ENCODE measurements at regions not wholly inside any gene's neighbourhood (a gene's known extent, or its start where the extent isn't known, plus 50 kb on each side); places are given as distances from the start of the nearest gene placed in this dataset.

GRCh38 chr4:58272311-58272710 lies 1162.1 kb upstream of the IGFBP7 start:
- TF ChIP-seq, protein P1, sequence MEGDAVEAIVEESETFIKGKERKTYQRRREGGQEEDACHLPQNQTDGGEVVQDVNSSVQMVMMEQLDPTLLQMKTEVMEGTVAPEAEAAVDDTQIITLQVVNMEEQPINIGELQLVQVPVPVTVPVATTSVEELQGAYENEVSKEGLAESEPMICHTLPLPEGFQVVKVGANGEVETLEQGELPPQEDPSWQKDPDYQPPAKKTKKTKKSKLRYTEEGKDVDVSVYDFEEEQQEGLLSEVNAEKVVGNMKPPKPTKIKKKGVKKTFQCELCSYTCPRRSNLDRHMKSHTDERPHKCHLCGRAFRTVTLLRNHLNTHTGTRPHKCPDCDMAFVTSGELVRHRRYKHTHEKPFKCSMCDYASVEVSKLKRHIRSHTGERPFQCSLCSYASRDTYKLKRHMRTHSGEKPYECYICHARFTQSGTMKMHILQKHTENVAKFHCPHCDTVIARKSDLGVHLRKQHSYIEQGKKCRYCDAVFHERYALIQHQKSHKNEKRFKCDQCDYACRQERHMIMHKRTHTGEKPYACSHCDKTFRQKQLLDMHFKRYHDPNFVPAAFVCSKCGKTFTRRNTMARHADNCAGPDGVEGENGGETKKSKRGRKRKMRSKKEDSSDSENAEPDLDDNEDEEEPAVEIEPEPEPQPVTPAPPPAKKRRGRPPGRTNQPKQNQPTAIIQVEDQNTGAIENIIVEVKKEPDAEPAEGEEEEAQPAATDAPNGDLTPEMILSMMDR (IDR thresholded peaks at IDR 0.05), result no peak
- H3K4me3 Mint-ChIP-seq, result no peak overlapping the region
- H3K4me1 Mint-ChIP-seq, result no peaks in the 10 kb centered on the region
- no peak for DNase-seq
- peaks cover 18% of the 10 kb centered on the region for H3K9me3 Mint-ChIP-seq
- H3K27me3 Mint-ChIP-seq (ENCODE audit: low read depth, poor library complexity), result peaks cover 3% of the 10 kb centered on the region
- no peak overlapping the region for H3K27ac Mint-ChIP-seq
- no peaks in the 10 kb centered on the region for H3K36me3 Mint-ChIP-seq (ENCODE audit: low read depth)

DNA sequence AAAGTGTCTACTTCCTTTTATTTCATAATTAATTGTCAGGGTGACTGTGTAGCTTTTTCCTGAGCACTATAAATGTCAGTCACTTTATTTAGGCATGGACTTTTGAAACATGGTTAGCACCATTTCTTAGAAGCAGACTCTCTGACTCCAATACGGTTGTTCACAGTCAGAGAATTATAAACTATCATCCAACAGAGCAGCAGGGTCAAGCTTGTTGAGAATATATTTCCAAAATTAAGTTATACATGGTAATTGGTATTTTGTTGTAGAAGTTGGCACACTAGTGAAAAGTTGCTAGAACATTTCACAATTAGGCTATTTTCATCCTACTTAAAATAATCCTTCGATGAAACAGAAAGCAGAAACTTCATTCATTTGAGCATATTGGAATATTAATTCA lies 1155.5 kb upstream of the IGFBP7 start:
- H3K27me3 Mint-ChIP-seq (ENCODE audit: low read depth, poor library complexity), result peaks cover 3% of the 10 kb centered on the region
- H3K4me1 Mint-ChIP-seq, result no peaks in the 10 kb centered on the region
- H3K4me3 Mint-ChIP-seq, result no peak overlapping the region
- H3K36me3 Mint-ChIP-seq (ENCODE audit: low read depth), result no peaks in the 10 kb centered on the region
- TF ChIP-seq, protein P1 (IDR thresholded peaks at IDR 0.05), result no peak
- peaks cover 12% of the 10 kb centered on the region for H3K9me3 Mint-ChIP-seq
- H3K27ac Mint-ChIP-seq, result no peak overlapping the region
- DNase-seq, result no peak

- Mint-ChIP-seq H3K9me3 (no peaks in the 10 kb centered on the region), H3K4me3 (no peak overlapping the region), H3K36me3 (ENCODE audit: low read depth) (no peaks in the 10 kb centered on the region), H3K4me1 (no peaks in the 10 kb centered on the region), H3K27ac (no peak overlapping the region), H3K27me3 (ENCODE audit: low read depth, poor library complexity) (no peaks in the 10 kb centered on the region)
- TF ChIP-seq, protein P1 (IDR thresholded peaks at IDR 0.05), result no peak
- DNase-seq, result no peak
Observed at GRCh38 chr4:58261526-58261925, 1151.3 kb upstream of the IGFBP7 start.

GRCh38 chr4:58254291-58254690 lies 1144.1 kb upstream of the IGFBP7 start:
- TF ChIP-seq, protein P1 (IDR thresholded peaks at IDR 0.05), result no peak
- H3K9me3 Mint-ChIP-seq, result no peaks in the 10 kb centered on the region
- no peak overlapping the region for H3K4me3 Mint-ChIP-seq
- H3K36me3 Mint-ChIP-seq (ENCODE audit: low read depth), result no peaks in the 10 kb centered on the region
- H3K27ac Mint-ChIP-seq, result no peak overlapping the region
- no peaks in the 10 kb centered on the region for H3K4me1 Mint-ChIP-seq
- DNase-seq, result no peak
- H3K27me3 Mint-ChIP-seq (ENCODE audit: low read depth, poor library complexity), result peaks cover 3% of the 10 kb centered on the region

GRCh38 chr4:58252656-58253055 lies 1142.5 kb upstream of the IGFBP7 start:
- no peak overlapping the region for H3K27ac Mint-ChIP-seq
- no peaks in the 10 kb centered on the region for H3K4me1 Mint-ChIP-seq
- TF ChIP-seq, protein P1 (IDR thresholded peaks at IDR 0.05), result no peak
- H3K4me3 Mint-ChIP-seq, result no peak overlapping the region
- H3K27me3 Mint-ChIP-seq (ENCODE audit: low read depth, poor library complexity), result peaks cover 3% of the 10 kb centered on the region
- H3K9me3 Mint-ChIP-seq, result no peaks in the 10 kb centered on the region
- H3K36me3 Mint-ChIP-seq (ENCODE audit: low read depth), result no peaks in the 10 kb centered on the region
- no peak for DNase-seq

GRCh38 chr4:58247792-58248191 lies 1137.6 kb upstream of the IGFBP7 start:
- TF ChIP-seq, protein P1 (IDR thresholded peaks at IDR 0.05), result no peak
- no peaks in the 10 kb centered on the region for H3K27me3 Mint-ChIP-seq (ENCODE audit: low read depth, poor library complexity)
- no peaks in the 10 kb centered on the region for H3K4me1 Mint-ChIP-seq

More at GRCh38 chr4:58247792-58248191, 1137.6 kb upstream of the IGFBP7 start:
- no peak overlapping the region for H3K27ac Mint-ChIP-seq
- no peak overlapping the region for H3K4me3 Mint-ChIP-seq
- DNase-seq, result no peak
- no peaks in the 10 kb centered on the region for H3K36me3 Mint-ChIP-seq (ENCODE audit: low read depth)
- H3K9me3 Mint-ChIP-seq, result no peaks in the 10 kb centered on the region
